ENCODE measurements at regions not wholly inside any gene's neighbourhood (a gene's known extent, or its start where the extent isn't known, plus 50 kb on each side); places are given as distances from the start of the nearest gene placed in this dataset.

GRCh38 chr2:15082105-15083058 is 449.9 kb downstream of the LRATD1 start:
- no peak for TF ChIP-seq JUND (IDR thresholded peaks at IDR 0.05)
- TF ChIP-seq MAX (IDR thresholded peaks at IDR 0.05), result no peak
- TF ChIP-seq RXRA (IDR thresholded peaks at IDR 0.05), result no peak
- no peak for TF ChIP-seq RAD21 (IDR thresholded peaks at IDR 0.05)
- TF ChIP-seq, protein P1, sequence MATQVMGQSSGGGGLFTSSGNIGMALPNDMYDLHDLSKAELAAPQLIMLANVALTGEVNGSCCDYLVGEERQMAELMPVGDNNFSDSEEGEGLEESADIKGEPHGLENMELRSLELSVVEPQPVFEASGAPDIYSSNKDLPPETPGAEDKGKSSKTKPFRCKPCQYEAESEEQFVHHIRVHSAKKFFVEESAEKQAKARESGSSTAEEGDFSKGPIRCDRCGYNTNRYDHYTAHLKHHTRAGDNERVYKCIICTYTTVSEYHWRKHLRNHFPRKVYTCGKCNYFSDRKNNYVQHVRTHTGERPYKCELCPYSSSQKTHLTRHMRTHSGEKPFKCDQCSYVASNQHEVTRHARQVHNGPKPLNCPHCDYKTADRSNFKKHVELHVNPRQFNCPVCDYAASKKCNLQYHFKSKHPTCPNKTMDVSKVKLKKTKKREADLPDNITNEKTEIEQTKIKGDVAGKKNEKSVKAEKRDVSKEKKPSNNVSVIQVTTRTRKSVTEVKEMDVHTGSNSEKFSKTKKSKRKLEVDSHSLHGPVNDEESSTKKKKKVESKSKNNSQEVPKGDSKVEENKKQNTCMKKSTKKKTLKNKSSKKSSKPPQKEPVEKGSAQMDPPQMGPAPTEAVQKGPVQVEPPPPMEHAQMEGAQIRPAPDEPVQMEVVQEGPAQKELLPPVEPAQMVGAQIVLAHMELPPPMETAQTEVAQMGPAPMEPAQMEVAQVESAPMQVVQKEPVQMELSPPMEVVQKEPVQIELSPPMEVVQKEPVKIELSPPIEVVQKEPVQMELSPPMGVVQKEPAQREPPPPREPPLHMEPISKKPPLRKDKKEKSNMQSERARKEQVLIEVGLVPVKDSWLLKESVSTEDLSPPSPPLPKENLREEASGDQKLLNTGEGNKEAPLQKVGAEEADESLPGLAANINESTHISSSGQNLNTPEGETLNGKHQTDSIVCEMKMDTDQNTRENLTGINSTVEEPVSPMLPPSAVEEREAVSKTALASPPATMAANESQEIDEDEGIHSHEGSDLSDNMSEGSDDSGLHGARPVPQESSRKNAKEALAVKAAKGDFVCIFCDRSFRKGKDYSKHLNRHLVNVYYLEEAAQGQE (IDR thresholded peaks at IDR 0.05), result no peak
- no peak for TF ChIP-seq FOXA1 (IDR thresholded peaks at IDR 0.05)
- TF ChIP-seq EGR1 (IDR thresholded peaks at IDR 0.05; ENCODE audit: low read depth in 2 of 2), result no peak
- no peak for TF ChIP-seq FOXA2 (IDR thresholded peaks at IDR 0.05)
- no peak for TF ChIP-seq SP1 (IDR thresholded peaks at IDR 0.05)
- no peak for TF ChIP-seq TAF1 (conservative IDR thresholded peaks at IDR 0.05)
- no peak for TF ChIP-seq ZBTB33 (IDR thresholded peaks at IDR 0.05)
- no peak for TF ChIP-seq YY1 (IDR thresholded peaks at IDR 0.05)
- TF ChIP-seq HNF4A (conservative IDR thresholded peaks at IDR 0.05), result no peak
- TF ChIP-seq, protein P2, sequence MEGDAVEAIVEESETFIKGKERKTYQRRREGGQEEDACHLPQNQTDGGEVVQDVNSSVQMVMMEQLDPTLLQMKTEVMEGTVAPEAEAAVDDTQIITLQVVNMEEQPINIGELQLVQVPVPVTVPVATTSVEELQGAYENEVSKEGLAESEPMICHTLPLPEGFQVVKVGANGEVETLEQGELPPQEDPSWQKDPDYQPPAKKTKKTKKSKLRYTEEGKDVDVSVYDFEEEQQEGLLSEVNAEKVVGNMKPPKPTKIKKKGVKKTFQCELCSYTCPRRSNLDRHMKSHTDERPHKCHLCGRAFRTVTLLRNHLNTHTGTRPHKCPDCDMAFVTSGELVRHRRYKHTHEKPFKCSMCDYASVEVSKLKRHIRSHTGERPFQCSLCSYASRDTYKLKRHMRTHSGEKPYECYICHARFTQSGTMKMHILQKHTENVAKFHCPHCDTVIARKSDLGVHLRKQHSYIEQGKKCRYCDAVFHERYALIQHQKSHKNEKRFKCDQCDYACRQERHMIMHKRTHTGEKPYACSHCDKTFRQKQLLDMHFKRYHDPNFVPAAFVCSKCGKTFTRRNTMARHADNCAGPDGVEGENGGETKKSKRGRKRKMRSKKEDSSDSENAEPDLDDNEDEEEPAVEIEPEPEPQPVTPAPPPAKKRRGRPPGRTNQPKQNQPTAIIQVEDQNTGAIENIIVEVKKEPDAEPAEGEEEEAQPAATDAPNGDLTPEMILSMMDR (IDR thresholded peaks at IDR 0.05; ENCODE audit: low read depth, low read length, missing input control), result no peak
- no peak for TF ChIP-seq HNF4G (IDR thresholded peaks at IDR 0.05)
- TF ChIP-seq GABPA (IDR thresholded peaks at IDR 0.05 in 1 of 2, conservative IDR thresholded peaks at IDR 0.05 in 1 of 2), result no peak
- TF ChIP-seq NR2F2 (IDR thresholded peaks at IDR 0.05), result no peak
- TF ChIP-seq, protein P3, sequence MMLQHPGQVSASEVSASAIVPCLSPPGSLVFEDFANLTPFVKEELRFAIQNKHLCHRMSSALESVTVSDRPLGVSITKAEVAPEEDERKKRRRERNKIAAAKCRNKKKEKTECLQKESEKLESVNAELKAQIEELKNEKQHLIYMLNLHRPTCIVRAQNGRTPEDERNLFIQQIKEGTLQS (IDR thresholded peaks at IDR 0.05), result no peak
- Histone ChIP-seq H3K27ac (ENCODE audit: low read depth in 1 of 2, low read length in 2 of 2) (no peak overlapping the region), H3K36me3 (ENCODE audit: control insufficient read depth in 4 of 4, insufficient read depth in 3 of 4, low read depth in 1 of 4, low read length in 3 of 4) (no peaks in the 10 kb centered on the region), H3K27me3 (ENCODE audit: control insufficient read depth in 4 of 4, insufficient read depth in 4 of 4, low read length in 3 of 4) (no peaks in the 10 kb centered on the region), H3K4me3 (ENCODE audit: low read depth in 1 of 3, low read length in 3 of 3) (no peak overlapping the region), H3K9ac (ENCODE audit: low read depth in 1 of 2, low read length in 2 of 2) (no peak overlapping the region), H3K9me3 (ENCODE audit: control insufficient read depth in 4 of 4, low read length in 3 of 4) (peaks cover 0 to 3% (median 0%) of the 10 kb centered on the region in 4 donors), H3K4me1 (ENCODE audit: control insufficient read depth in 4 of 4, insufficient read depth in 4 of 4, low read length in 3 of 4) (no peaks in the 10 kb centered on the region)
- no peak for DNase-seq (ENCODE audit: low spot score)
- 66% methylated on average over 5 of the region's 5 CpGs for WGBS

All from liver (tissue), 8 donors.